Tibial nerve (tissue), 3 donors: ENCODE measurements at regions not wholly inside any gene's neighbourhood (a gene's known extent, or its start where the extent isn't known, plus 50 kb on each side); places are given as distances from the start of the nearest gene placed in this dataset.

Experiments
- CTCF ChIP-seq, 5 experiments: fragments of 200-600 bp in 3 of 5; fragments of 450-650 bp in 2 of 5; sonication (generic) in 3 of 5; IDR thresholded peaks; one replicate each; pipeline ENCODE4 v1.5.1; 2016 to 2019; ENCODE audit warnings: antibody characterized with exemption in 5 of 5, mild to moderate bottlenecking in 3 of 5, moderate library complexity in 2 of 5
- POLR2A ChIP-seq, 2 donors: fragments of 450-650 bp; IDR thresholded peaks; one replicate each; pipeline ENCODE4 v1.6.1; 2017; ENCODE audit warnings: antibody characterized with exemption in 2 of 2, mild to moderate bottlenecking in 2 of 2, moderate library complexity in 2 of 2

GRCh38 chr12:115305867-115306266 lies 621.9 kb upstream of the TBX3 start:
- TF ChIP-seq CTCF (IDR thresholded peaks at IDR 0.05) (no peak), POLR2A (IDR thresholded peaks at IDR 0.05) (no peak)
